ENCODE measurements at regions not wholly inside any gene's neighbourhood (a gene's known extent, or its start where the extent isn't known, plus 50 kb on each side); places are given as distances from the start of the nearest gene placed in this dataset.

GRCh38 chr2:222064286-222064685, 234.5 kb downstream of the PAX3 start:
- ATAC-seq (ENCODE audit: insufficient read depth, low FRiP score) (no peak), DNase-seq (no peak)
- WGBS, 2 donors: 95% methylated on average over 2 of the region's 2 CpGs
- peaks cover 0 to 14% (median 0%) of the 10 kb centered on the region in 5 donors for H3K4me1 ChIP-seq (ENCODE audit: control insufficient read depth in 5 of 5, insufficient read depth in 5 of 5, low read length in 5 of 5)
- H3K9ac ChIP-seq (ENCODE audit: insufficient read depth in 1 of 2, low read length in 2 of 2): no peak overlapping the region
- peaks cover 0 to 6% (median 0%) of the 10 kb centered on the region in 3 donors for H3K27me3 ChIP-seq (ENCODE audit: control insufficient read depth in 3 of 3, insufficient read depth in 3 of 3, low read length in 2 of 3)
- TF ChIP-seq CTCF (IDR thresholded peaks at IDR 0.05; ENCODE audit: control extremely low read depth, extremely low read depth): no peak
- H3K27ac ChIP-seq (ENCODE audit: low read depth in 1 of 2, low read length in 1 of 2): no peak overlapping the region
- H3K36me3 ChIP-seq (ENCODE audit: control insufficient read depth in 4 of 4, insufficient read depth in 4 of 4, low read length in 4 of 4): no peaks in the 10 kb centered on the region
- H3K4me3 ChIP-seq: no peak overlapping the region
- H3K9me3 ChIP-seq (ENCODE audit: control insufficient read depth in 4 of 4, insufficient read depth in 3 of 4, low read length in 3 of 4): no peaks in the 10 kb centered on the region

GRCh38 chr2:222058819-222059445, 239.9 kb downstream of the PAX3 start:
- no peak for ATAC-seq (ENCODE audit: insufficient read depth, low FRiP score)
- 73 to 75% methylated on average over 2 of the region's 2 CpGs for WGBS, 2 donors
- TF ChIP-seq CTCF (IDR thresholded peaks at IDR 0.05; ENCODE audit: control extremely low read depth, extremely low read depth): no peak

GRCh38 chr2:222057347-222058073, 241.3 kb downstream of the PAX3 start:
- TF ChIP-seq CTCF (IDR thresholded peaks at IDR 0.05; ENCODE audit: control extremely low read depth, extremely low read depth): peak; percentile 2
- Histone ChIP-seq H3K27ac (ENCODE audit: low read depth in 1 of 2, low read length in 1 of 2) (no peak overlapping the region), H3K4me1 (ENCODE audit: control insufficient read depth in 5 of 5, insufficient read depth in 5 of 5, low read length in 5 of 5) (peaks cover 0 to 32% (median 0%) of the 10 kb centered on the region in 5 donors), H3K9ac (ENCODE audit: insufficient read depth in 1 of 2, low read length in 2 of 2) (no peak overlapping the region), H3K4me3 (no peak overlapping the region), H3K9me3 (ENCODE audit: control insufficient read depth in 4 of 4, insufficient read depth in 3 of 4, low read length in 3 of 4) (no peaks in the 10 kb centered on the region), H3K27me3 (ENCODE audit: control insufficient read depth in 3 of 3, insufficient read depth in 3 of 3, low read length in 2 of 3) (peaks cover 0 to 37% (median 24%) of the 10 kb centered on the region in 3 donors), H3K36me3 (ENCODE audit: control insufficient read depth in 4 of 4, insufficient read depth in 4 of 4, low read length in 4 of 4) (no peaks in the 10 kb centered on the region)
- 28 to 34% methylated on average over 6 of the region's 6 CpGs for WGBS, 2 donors
- DNase-seq (peak in 2 of 3 donors; percentile 38 to 46), ATAC-seq (ENCODE audit: insufficient read depth, low FRiP score) (no peak)

More at GRCh38 chr2:222058819-222059445, 239.9 kb downstream of the PAX3 start:
- no peak overlapping the region for H3K27ac ChIP-seq (ENCODE audit: low read depth in 1 of 2, low read length in 1 of 2)
- H3K4me3 ChIP-seq: no peak overlapping the region
- H3K36me3 ChIP-seq (ENCODE audit: control insufficient read depth in 4 of 4, insufficient read depth in 4 of 4, low read length in 4 of 4): no peaks in the 10 kb centered on the region
- peaks cover 0 to 32% (median 0%) of the 10 kb centered on the region in 5 donors for H3K4me1 ChIP-seq (ENCODE audit: control insufficient read depth in 5 of 5, insufficient read depth in 5 of 5, low read length in 5 of 5)
- no peaks in the 10 kb centered on the region for H3K9me3 ChIP-seq (ENCODE audit: control insufficient read depth in 4 of 4, insufficient read depth in 3 of 4, low read length in 3 of 4)
- peak; percentile 29 to 84 (median 77) for DNase-seq
- H3K9ac ChIP-seq (ENCODE audit: insufficient read depth in 1 of 2, low read length in 2 of 2): no peak overlapping the region
- H3K27me3 ChIP-seq (ENCODE audit: control insufficient read depth in 3 of 3, insufficient read depth in 3 of 3, low read length in 2 of 3): peaks cover 0 to 27% (median 21%) of the 10 kb centered on the region in 3 donors

Measured in lung (tissue), 11 donors.